A673 (cell line): ENCODE measurements at regions not wholly inside any gene's neighbourhood (a gene's known extent, or its start where the extent isn't known, plus 50 kb on each side); places are given as distances from the start of the nearest gene placed in this dataset.

Source experiments
- EZH2 ChIP-seq: fragments of 200-600 bp; sonication (generic); IDR thresholded peaks from 2 replicates; pipeline ENCODE4 v1.6.1; 2017; ENCODE audit warnings: borderline replicate concordance, low read depth, mild to moderate bottlenecking, mixed read lengths, antibody characterized with exemption, low read length; ENCODE audit not compliant: poor library complexity, severe bottlenecking
- TF ChIP-seq, protein P1 (sequence below): fragments of 300-800, 200-600 bp; sonication (generic); conservative IDR thresholded peaks from 2 replicates; pipeline ENCODE4 v1.5.1; 2017; ENCODE audit warnings: low read depth, mild to moderate bottlenecking, antibody characterized with exemption, low read length, moderate library complexity, mixed read lengths

DNA sequence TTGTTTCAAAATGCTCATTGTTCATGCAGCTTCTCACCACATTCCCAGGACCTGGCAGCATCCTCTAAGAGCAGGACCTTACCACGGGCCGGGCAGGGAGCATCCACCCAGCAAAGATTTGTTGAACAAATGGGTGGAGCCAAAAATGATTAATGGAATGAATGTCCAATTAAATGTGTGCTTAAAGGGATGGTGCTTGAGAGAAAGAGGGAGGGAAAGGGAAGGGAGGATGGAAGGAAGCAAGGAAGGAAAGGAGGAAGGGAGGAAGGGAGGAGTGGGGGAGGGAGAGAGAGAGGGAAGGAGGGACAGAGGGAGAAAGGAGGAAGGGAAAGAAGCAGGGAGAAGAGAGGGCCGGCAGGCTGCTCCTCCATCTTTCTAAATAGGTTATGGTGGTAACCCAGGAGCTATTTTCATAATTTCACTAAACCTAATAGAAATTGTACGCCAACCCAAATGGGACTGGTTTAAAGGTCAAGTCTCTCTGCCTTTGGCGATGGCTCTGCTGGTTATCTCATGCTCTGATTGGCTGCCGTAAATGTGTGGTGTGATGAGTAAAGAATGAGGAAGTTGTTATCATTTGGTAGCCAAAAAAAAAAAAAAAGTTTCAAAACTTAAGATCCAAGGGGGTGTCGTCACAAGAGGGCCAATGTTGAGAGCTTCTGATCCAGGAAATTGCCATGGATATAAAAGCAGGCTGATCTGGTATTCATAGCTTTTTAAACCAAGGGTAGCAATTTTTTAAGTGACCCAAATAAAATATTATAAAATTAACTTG, 126.7 kb upstream of the FOXF1 start:
- TF ChIP-seq, protein P1, sequence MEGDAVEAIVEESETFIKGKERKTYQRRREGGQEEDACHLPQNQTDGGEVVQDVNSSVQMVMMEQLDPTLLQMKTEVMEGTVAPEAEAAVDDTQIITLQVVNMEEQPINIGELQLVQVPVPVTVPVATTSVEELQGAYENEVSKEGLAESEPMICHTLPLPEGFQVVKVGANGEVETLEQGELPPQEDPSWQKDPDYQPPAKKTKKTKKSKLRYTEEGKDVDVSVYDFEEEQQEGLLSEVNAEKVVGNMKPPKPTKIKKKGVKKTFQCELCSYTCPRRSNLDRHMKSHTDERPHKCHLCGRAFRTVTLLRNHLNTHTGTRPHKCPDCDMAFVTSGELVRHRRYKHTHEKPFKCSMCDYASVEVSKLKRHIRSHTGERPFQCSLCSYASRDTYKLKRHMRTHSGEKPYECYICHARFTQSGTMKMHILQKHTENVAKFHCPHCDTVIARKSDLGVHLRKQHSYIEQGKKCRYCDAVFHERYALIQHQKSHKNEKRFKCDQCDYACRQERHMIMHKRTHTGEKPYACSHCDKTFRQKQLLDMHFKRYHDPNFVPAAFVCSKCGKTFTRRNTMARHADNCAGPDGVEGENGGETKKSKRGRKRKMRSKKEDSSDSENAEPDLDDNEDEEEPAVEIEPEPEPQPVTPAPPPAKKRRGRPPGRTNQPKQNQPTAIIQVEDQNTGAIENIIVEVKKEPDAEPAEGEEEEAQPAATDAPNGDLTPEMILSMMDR: no peak
- no peak for TF ChIP-seq EZH2
